ENCODE measurements at regions not wholly inside any gene's neighbourhood (a gene's known extent, or its start where the extent isn't known, plus 50 kb on each side); places are given as distances from the start of the nearest gene placed in this dataset.
"Not testable (repeated sequence)": the region's sequence is repeated elsewhere in the genome, so short reads cannot be mapped to it uniquely, and the experiment has no call there.

DNA sequence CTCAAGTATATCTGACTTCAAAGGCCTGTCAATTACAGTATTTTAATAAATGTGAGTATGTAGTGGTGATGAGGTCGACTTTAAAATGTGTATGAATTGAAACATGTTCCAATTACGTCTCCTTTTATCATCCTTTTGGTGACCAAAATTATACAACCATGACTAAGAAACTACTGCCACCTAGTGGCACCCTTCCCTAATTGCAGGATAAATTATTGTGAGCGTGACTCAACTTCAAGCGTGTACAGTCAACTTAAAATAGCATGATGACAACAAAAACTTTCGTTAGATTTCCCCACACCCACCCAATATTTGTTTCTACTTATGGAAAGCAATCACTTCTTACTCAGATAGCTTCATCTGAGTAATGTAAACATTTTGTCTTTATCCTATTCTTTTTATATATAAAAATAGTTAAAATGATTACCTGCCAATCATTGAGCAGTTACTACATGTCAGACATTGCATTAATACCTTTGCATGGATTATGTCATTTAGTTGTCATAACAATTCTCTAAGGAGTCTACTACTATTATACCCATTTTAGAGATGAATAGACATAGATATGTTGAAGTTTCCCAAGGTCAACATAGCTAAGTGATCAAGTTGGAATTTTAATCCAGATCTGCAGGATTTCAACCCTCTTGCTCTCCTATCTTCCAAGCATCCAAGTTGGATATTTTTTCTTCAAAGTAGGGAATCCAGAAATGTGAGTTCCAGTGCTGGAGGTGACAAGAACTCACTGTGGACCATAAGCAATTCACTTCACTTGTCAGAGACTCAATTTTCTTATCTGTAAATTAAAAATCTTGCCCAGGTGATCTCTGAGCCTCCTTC is 106.0 kb downstream of the MEX3B start:
- no peaks in the 10 kb centered on the region for H3K4me1 ChIP-seq (ENCODE audit: control insufficient read depth, insufficient read depth, low read length)
- H3K27ac ChIP-seq (ENCODE audit: low read length): no peak overlapping the region
- H3K9me3 ChIP-seq (ENCODE audit: control insufficient read depth, insufficient read depth, low read length): no peaks in the 10 kb centered on the region
- no peak overlapping the region for H3K4me3 ChIP-seq (ENCODE audit: low read length)
- no peaks in the 10 kb centered on the region for H3K27me3 ChIP-seq (ENCODE audit: control insufficient read depth, insufficient read depth, low read length)
- peak; percentile 48 for DNase-seq (ENCODE audit: low read depth, low spot score)
- no CpG with 5 or more reads among the region's 5 CpGs for WGBS (ENCODE audit: insufficient coverage, insufficient read length)
- no peaks in the 10 kb centered on the region for H3K36me3 ChIP-seq (ENCODE audit: control insufficient read depth, insufficient read depth, low read length)

DNA sequence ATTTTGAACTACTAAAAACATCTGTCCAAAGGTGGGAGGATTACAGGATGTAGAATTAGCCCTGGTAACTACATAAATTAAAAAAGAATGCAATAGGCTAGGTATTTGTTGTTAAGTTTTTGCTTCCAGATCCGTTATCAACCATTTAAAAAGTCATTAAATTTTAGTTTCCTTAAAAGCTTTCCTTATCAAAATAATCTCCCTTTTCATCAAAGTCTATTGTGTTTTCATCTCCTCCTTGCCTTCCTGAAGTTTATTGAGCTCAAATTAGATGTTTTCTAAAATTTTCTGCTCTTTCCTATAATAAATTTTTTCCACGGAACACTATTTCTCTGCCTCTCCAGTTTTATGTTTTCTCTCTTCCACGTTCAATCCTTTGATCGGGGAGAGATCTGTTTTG is 108.6 kb downstream of the MEX3B start:
- no peak for DNase-seq (ENCODE audit: low read depth, low spot score)
- Histone ChIP-seq H3K36me3 (ENCODE audit: control insufficient read depth, insufficient read depth, low read length) (no peaks in the 10 kb centered on the region), H3K9me3 (ENCODE audit: control insufficient read depth, insufficient read depth, low read length) (no peaks in the 10 kb centered on the region), H3K4me1 (ENCODE audit: control insufficient read depth, insufficient read depth, low read length) (no peaks in the 10 kb centered on the region), H3K4me3 (ENCODE audit: low read length) (no peak overlapping the region), H3K27ac (ENCODE audit: low read length) (no peak overlapping the region), H3K27me3 (ENCODE audit: control insufficient read depth, insufficient read depth, low read length) (no peaks in the 10 kb centered on the region)
- WGBS (ENCODE audit: insufficient coverage, insufficient read length): no CpG with 5 or more reads among the region's 4 CpGs

DNA sequence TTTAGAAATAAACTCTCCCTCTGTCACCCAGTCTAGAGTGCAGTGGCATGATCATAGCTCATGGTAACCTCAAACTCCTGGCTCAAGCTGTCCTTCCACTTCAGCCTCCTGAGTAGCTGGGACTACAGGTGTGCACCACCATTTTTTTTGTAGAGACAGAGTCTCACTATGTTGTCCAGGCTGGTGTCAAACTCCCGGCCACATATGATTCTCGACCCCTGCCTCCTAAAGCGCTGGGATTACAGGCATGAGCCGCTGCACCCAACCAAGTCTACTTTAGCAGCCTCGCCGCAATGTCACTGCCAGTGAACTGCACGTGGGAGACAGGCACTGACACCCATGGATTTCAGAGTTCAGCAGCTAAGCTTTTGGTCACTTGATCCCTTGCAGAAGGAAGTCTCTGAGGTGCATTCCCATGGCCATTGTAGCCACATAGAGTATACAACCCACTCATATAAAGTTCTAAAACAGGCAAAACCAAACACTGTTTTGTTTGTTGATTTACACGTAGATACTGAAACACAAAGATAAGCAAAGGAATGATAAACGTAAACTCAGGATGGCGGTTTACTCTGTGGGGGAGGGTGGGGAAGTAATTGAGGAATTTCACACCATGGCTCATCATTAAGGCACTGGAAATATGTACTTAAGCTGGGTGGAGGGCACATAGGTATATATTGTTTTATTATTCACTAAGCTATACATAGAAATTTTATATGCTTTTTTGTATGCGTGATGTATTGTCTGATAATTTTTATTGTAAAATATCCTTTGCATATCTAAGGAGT is 115.0 kb downstream of the MEX3B start:
- H3K27ac ChIP-seq (ENCODE audit: low read length): no peak overlapping the region
- no peaks in the 10 kb centered on the region for H3K9me3 ChIP-seq (ENCODE audit: control insufficient read depth, insufficient read depth, low read length)
- H3K36me3 ChIP-seq (ENCODE audit: control insufficient read depth, insufficient read depth, low read length): no peaks in the 10 kb centered on the region
- no CpG with 5 or more reads among the region's 11 CpGs for WGBS (ENCODE audit: insufficient coverage, insufficient read length)
- no peaks in the 10 kb centered on the region for H3K27me3 ChIP-seq (ENCODE audit: control insufficient read depth, insufficient read depth, low read length)
- H3K4me1 ChIP-seq (ENCODE audit: control insufficient read depth, insufficient read depth, low read length): no peaks in the 10 kb centered on the region
- H3K4me3 ChIP-seq (ENCODE audit: low read length): no peak overlapping the region
- DNase-seq (ENCODE audit: low read depth, low spot score): no peak

DNA sequence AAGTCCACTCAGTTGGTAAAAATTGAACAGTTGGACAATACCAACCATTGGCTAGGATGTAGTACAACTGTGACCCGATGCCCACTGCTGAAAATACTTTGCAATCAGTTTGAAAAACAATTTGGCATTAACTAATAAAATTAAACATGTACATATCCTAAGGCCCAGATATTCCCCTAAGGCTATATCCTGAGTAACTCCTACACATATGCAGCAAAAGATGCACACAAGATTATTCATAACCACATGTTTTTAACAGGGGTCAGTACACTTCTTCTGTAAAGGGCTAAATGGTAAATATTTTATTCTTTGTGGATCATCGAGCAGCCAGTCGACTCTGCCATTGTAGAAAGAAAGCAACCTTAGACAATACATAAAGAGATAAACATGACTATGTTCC is 116.3 kb downstream of the MEX3B start:
- Histone ChIP-seq H3K9me3 (ENCODE audit: control insufficient read depth, insufficient read depth, low read length) (no peaks in the 10 kb centered on the region), H3K4me3 (ENCODE audit: low read length) (no peak overlapping the region), H3K36me3 (ENCODE audit: control insufficient read depth, insufficient read depth, low read length) (no peaks in the 10 kb centered on the region), H3K27ac (ENCODE audit: low read length) (no peak overlapping the region), H3K4me1 (ENCODE audit: control insufficient read depth, insufficient read depth, low read length) (no peaks in the 10 kb centered on the region), H3K27me3 (ENCODE audit: control insufficient read depth, insufficient read depth, low read length) (no peaks in the 10 kb centered on the region)
- DNase-seq (ENCODE audit: low read depth, low spot score): no peak
- WGBS (ENCODE audit: insufficient coverage, insufficient read length): no CpG with 5 or more reads among the region's 3 CpGs

DNA sequence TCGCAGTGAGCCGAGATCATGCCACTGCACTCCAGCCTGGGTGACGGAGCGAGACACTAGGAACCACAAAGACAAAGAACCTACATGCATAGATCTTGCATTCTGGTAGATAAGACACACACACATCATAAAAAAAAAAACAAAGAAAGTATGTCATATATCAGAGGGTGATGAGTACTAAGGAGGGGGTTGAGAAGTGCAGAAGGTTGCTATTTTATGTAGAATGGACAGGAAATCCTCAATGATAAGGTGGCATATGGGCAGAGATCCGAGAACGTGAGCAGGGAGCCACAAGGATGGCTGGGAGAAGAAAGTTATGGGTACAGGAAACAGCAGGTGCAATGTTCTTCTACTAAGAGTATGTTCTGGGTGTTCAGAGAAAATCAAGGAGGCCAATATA is 118.8 kb downstream of the MEX3B start:
- no CpG with 5 or more reads among the region's 6 CpGs for WGBS (ENCODE audit: insufficient coverage, insufficient read length)
- no peak for DNase-seq (ENCODE audit: low read depth, low spot score)
- H3K36me3 ChIP-seq (ENCODE audit: control insufficient read depth, insufficient read depth, low read length): no peaks in the 10 kb centered on the region
- H3K27me3 ChIP-seq (ENCODE audit: control insufficient read depth, insufficient read depth, low read length): no peaks in the 10 kb centered on the region
- no peaks in the 10 kb centered on the region for H3K4me1 ChIP-seq (ENCODE audit: control insufficient read depth, insufficient read depth, low read length)
- H3K4me3 ChIP-seq (ENCODE audit: low read length): no peak overlapping the region
- H3K9me3 ChIP-seq (ENCODE audit: control insufficient read depth, insufficient read depth, low read length): no peaks in the 10 kb centered on the region
- no peak overlapping the region for H3K27ac ChIP-seq (ENCODE audit: low read length)

DNA sequence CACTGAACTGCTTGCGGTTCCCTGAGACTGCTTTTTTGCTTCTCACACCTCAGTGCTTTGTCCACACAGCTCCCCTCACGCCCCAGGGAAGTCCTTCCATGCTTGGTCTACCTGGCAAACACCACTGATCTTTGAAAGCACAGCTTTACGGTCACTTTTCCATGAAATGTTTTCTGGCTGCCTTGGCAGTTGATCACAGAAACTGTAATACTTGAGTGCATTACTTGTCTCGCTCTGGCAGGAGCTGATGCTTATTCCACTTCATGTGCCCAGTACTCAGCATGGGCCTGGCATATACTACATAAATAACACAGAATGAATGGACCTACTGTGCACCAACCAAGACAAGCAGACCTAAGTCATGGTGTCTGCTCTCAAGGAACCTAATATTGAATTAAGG is 121.1 kb downstream of the MEX3B start:
- Histone ChIP-seq H3K9me3 (ENCODE audit: control insufficient read depth, insufficient read depth, low read length) (no peaks in the 10 kb centered on the region), H3K4me3 (ENCODE audit: low read length) (no peak overlapping the region), H3K27me3 (ENCODE audit: control insufficient read depth, insufficient read depth, low read length) (no peaks in the 10 kb centered on the region), H3K27ac (ENCODE audit: low read length) (no peak overlapping the region), H3K4me1 (ENCODE audit: control insufficient read depth, insufficient read depth, low read length) (no peaks in the 10 kb centered on the region), H3K36me3 (ENCODE audit: control insufficient read depth, insufficient read depth, low read length) (no peaks in the 10 kb centered on the region)
- no peak for DNase-seq (ENCODE audit: low read depth, low spot score)
- no CpG with 5 or more reads among the region's 4 CpGs for WGBS (ENCODE audit: insufficient coverage, insufficient read length)

DNA sequence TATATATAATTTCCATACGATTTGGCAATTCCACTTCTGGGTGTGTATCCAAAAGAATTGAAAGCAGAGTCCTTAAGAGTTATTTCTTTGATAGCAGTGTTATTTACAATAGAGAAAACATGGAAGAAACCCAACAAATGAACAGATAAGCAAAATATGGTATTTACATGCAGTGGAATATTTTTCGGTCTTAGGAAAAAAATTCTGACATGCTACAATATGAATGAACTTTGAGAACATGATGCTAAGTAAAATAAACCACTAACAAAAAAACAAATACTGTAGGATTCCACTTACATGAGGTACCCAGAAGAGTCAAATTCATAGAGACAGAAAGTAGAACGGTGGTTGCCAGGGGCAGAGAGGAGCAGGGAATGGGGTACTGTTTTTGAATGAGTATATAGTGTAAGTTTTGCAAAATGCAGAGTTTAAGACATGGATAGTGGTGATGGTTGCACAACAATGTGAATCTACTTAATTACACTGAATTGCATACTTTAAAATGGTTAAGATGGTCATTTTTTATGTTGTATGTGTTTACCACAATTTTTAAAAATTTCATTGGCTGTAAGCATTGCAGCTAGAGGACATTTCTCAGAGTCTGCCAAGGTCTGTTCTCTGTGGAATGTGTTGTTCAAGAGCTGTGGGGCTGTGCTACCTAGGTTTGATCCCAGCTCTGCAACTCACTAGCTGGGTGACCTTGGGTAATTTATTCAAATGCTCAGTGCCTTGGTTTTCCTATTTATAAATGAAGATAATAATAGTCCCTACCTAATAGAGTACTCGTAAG is 122.1 kb downstream of the MEX3B start:
- no peak overlapping the region for H3K27ac ChIP-seq (ENCODE audit: low read length)
- H3K27me3 ChIP-seq (ENCODE audit: control insufficient read depth, insufficient read depth, low read length): no peaks in the 10 kb centered on the region
- no peak for DNase-seq (ENCODE audit: low read depth, low spot score)
- no peaks in the 10 kb centered on the region for H3K36me3 ChIP-seq (ENCODE audit: control insufficient read depth, insufficient read depth, low read length)
- no peaks in the 10 kb centered on the region for H3K4me1 ChIP-seq (ENCODE audit: control insufficient read depth, insufficient read depth, low read length)
- WGBS (ENCODE audit: insufficient coverage, insufficient read length): no CpG with 5 or more reads among the region's 4 CpGs
- H3K9me3 ChIP-seq (ENCODE audit: control insufficient read depth, insufficient read depth, low read length): no peaks in the 10 kb centered on the region
- no peak overlapping the region for H3K4me3 ChIP-seq (ENCODE audit: low read length)

DNA sequence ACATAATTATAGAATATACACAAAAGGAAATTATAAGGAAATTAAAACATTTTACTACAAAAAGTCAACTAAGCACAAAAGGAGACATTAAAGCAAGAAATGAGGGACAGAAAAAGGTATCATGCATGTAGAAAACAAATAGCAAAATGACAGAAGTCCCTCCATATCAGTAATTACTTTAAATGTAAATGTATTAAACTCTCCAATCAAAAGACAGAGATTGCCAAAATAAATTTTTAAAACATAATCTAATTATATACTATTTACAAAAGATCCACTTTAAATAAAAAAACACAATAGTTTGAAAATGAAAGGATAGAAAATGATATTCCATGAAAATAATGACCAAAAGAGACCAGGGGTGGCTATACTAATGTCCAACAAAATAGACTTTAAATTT is 123.7 kb downstream of the MEX3B start:
- Histone ChIP-seq H3K27ac (ENCODE audit: low read length) (no peak overlapping the region), H3K4me1 (ENCODE audit: control insufficient read depth, insufficient read depth, low read length) (no peaks in the 10 kb centered on the region), H3K36me3 (ENCODE audit: control insufficient read depth, insufficient read depth, low read length) (no peaks in the 10 kb centered on the region), H3K27me3 (ENCODE audit: control insufficient read depth, insufficient read depth, low read length) (no peaks in the 10 kb centered on the region), H3K9me3 (ENCODE audit: control insufficient read depth, insufficient read depth, low read length) (no peaks in the 10 kb centered on the region; the same call in 1 of the 2 replicates), H3K4me3 (ENCODE audit: low read length) (no peak overlapping the region)
- no peak for DNase-seq (ENCODE audit: low read depth, low spot score)

DNA sequence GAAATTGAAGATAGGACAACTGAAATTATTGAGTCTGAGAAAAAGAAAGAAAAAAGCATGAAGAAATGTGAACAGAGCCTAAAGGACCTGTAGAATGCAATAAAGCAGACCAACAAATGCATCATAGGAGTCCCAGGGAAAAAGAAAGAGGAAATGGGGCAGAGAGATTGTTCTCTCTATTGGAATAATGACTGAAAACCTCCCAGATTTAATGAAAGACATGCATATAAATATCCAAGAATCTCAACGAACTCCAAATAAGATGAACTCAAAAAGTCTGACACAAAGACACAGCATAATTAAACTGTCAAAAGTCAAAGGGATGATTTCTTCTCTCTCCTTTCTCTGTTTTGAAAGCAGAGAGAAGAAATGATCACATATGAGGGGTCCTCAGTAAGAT is 124.7 kb downstream of the MEX3B start:
- no peaks in the 10 kb centered on the region for H3K27me3 ChIP-seq (ENCODE audit: control insufficient read depth, insufficient read depth, low read length)
- H3K4me3 ChIP-seq (ENCODE audit: low read length): no peak overlapping the region
- no peaks in the 10 kb centered on the region; the same call in none of the 2 replicates for H3K9me3 ChIP-seq (ENCODE audit: control insufficient read depth, insufficient read depth, low read length)
- no peak overlapping the region for H3K27ac ChIP-seq (ENCODE audit: low read length)
- no CpG with 5 or more reads among the region's 1 CpG for WGBS (ENCODE audit: insufficient coverage, insufficient read length)
- H3K4me1 ChIP-seq (ENCODE audit: control insufficient read depth, insufficient read depth, low read length): no peaks in the 10 kb centered on the region
- no peaks in the 10 kb centered on the region for H3K36me3 ChIP-seq (ENCODE audit: control insufficient read depth, insufficient read depth, low read length)
- no peak for DNase-seq (ENCODE audit: low read depth, low spot score)

DNA sequence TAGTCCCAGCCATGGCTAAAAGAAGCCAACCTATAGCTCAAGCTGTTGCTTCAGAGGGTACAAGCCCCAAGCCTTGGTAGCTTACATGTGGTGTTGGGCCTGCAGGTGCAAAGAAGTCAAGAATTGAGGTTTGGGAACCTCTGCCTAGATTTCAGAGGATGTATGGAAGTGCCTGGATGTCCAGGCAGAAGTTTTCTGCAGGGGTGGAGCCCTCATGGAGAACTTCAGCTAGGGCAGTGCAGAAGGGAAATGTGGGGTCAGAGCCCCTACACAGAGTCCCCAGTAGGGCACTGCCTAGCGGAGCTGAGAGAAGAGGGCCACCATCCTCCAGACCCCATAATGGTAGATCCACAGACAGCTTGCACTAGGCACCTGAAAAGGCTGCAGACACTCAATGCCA is 127.1 kb downstream of the MEX3B start:
- not testable (repeated sequence) for H3K4me3 ChIP-seq (ENCODE audit: low read length); DNase-seq (ENCODE audit: low read depth, low spot score); H3K27me3 ChIP-seq (ENCODE audit: control insufficient read depth, insufficient read depth, low read length); H3K27ac ChIP-seq (ENCODE audit: low read length); H3K4me1 ChIP-seq (ENCODE audit: control insufficient read depth, insufficient read depth, low read length); H3K9me3 ChIP-seq (ENCODE audit: control insufficient read depth, insufficient read depth, low read length); H3K36me3 ChIP-seq (ENCODE audit: control insufficient read depth, insufficient read depth, low read length)
- WGBS (ENCODE audit: insufficient coverage, insufficient read length): no CpG with 5 or more reads among the region's 1 CpG
